ENCODE measurements at regions not wholly inside any gene's neighbourhood (a gene's known extent, or its start where the extent isn't known, plus 50 kb on each side); places are given as distances from the start of the nearest gene placed in this dataset.

DNA sequence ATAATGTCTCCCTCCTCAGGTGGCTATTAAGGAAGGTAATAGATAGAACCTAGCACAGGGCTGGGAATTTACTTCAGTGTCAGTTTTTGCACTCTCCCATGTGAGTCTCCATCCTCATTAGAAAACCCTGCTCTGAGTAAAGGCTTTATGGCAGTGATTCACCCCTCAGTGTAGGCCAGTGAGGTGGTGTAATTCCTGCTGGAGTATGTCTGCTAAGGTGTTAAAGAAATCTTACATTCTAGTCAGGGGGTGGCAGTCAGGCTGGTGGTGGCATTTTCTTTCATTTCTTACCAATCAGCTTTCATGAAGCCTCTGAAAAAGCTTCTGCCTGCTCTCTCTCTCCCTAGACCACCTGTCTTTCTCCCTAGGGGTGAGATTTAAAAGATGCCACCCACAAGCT lies 138.8 kb upstream of the CCL2 start:
- TF ChIP-seq, protein P1, sequence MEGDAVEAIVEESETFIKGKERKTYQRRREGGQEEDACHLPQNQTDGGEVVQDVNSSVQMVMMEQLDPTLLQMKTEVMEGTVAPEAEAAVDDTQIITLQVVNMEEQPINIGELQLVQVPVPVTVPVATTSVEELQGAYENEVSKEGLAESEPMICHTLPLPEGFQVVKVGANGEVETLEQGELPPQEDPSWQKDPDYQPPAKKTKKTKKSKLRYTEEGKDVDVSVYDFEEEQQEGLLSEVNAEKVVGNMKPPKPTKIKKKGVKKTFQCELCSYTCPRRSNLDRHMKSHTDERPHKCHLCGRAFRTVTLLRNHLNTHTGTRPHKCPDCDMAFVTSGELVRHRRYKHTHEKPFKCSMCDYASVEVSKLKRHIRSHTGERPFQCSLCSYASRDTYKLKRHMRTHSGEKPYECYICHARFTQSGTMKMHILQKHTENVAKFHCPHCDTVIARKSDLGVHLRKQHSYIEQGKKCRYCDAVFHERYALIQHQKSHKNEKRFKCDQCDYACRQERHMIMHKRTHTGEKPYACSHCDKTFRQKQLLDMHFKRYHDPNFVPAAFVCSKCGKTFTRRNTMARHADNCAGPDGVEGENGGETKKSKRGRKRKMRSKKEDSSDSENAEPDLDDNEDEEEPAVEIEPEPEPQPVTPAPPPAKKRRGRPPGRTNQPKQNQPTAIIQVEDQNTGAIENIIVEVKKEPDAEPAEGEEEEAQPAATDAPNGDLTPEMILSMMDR (IDR thresholded peaks at IDR 0.05; ENCODE audit: low read depth, low read length), result no peak
- no peak for TF ChIP-seq EZH2phosphoT487 (IDR thresholded peaks at IDR 0.05; ENCODE audit: low read depth)

All from OCI-LY3 (cell line).